ENCODE measurements at regions not wholly inside any gene's neighbourhood (a gene's known extent, or its start where the extent isn't known, plus 50 kb on each side); places are given as distances from the start of the nearest gene placed in this dataset.

DNA sequence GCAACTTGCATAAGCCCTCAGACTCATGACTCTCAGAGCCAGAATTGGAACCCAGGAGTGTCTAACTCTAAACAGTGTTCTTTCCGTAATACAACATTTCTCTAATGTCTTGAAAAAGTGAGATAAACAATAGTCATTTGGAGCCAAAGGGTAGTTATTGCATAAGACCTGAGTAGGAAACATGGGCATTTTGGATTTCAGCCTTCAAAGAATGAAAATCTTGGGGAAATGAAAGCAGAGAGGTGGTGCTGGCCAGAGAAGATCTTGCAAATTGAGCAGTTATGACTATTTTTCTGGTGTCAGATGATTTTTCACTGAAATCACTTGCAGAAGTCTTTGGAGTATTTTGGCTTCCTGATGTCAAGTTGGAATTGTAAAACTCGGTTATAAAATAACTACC lies 379.4 kb downstream of the DIPK2A start:
- H2AK5ac ChIP-seq (ENCODE audit: insufficient read length, low read length) = no peak overlapping the region
- H2BK5ac ChIP-seq (ENCODE audit: insufficient read length, low read length) = no peak overlapping the region
- no peak overlapping the region for H3K4me3 Mint-ChIP-seq
- H3K79me1 ChIP-seq (ENCODE audit: insufficient read depth, low read depth, low read length, poor library complexity, severe bottlenecking) = no peaks in the 10 kb centered on the region
- H3K9ac ChIP-seq (ENCODE audit: extremely low read depth, insufficient read length, low read length) = no peak overlapping the region
- no peaks in the 10 kb centered on the region for H3K4me1 ChIP-seq (ENCODE audit: insufficient read depth, low read length)
- H2BK15ac ChIP-seq (ENCODE audit: low read depth, low read length) = no peak overlapping the region
- no peak overlapping the region for H3K4me2 ChIP-seq (ENCODE audit: insufficient read depth, insufficient read length, low read length)
- no peak overlapping the region for H3K23ac ChIP-seq (ENCODE audit: insufficient read length, low read depth, low read length)
- no peaks in the 10 kb centered on the region for H3K23me2 ChIP-seq (ENCODE audit: insufficient read length, low read depth, low read length, poor library complexity, severe bottlenecking)
- H4K91ac ChIP-seq (ENCODE audit: insufficient read length, low read depth, low read length) = no peak overlapping the region
- no peak overlapping the region for H3T11ph ChIP-seq (ENCODE audit: low read length)
- H3K14ac ChIP-seq (ENCODE audit: insufficient read depth, low read length) = no peak overlapping the region
- H3K27ac ChIP-seq (ENCODE audit: insufficient read length, low read depth, low read length) = no peak overlapping the region
- H2BK20ac ChIP-seq (ENCODE audit: low read depth, low read length, poor library complexity, severe bottlenecking) = no peak overlapping the region
- H3K4me1 Mint-ChIP-seq = no peaks in the 10 kb centered on the region
- no peaks in the 10 kb centered on the region for H3K79me2 ChIP-seq (ENCODE audit: insufficient read depth, low read length)
- H2AFZ ChIP-seq (ENCODE audit: low read length) = no peak overlapping the region
- H3K36me3 Mint-ChIP-seq (ENCODE audit: insufficient read depth in 1 of 3, low read depth in 3 of 3) = no peaks in the 10 kb centered on the region
- no peaks in the 10 kb centered on the region for H3K9me3 Mint-ChIP-seq
- no peaks in the 10 kb centered on the region for H3K27me3 ChIP-seq (ENCODE audit: insufficient read depth, low read length)
- no peak overlapping the region for H4K8ac ChIP-seq (replicated peaks; ENCODE audit: insufficient read length, low read depth, low read length)
- H3K56ac ChIP-seq (ENCODE audit: insufficient read length, low read depth, low read length) = no peak overlapping the region
- TF ChIP-seq, protein P1, sequence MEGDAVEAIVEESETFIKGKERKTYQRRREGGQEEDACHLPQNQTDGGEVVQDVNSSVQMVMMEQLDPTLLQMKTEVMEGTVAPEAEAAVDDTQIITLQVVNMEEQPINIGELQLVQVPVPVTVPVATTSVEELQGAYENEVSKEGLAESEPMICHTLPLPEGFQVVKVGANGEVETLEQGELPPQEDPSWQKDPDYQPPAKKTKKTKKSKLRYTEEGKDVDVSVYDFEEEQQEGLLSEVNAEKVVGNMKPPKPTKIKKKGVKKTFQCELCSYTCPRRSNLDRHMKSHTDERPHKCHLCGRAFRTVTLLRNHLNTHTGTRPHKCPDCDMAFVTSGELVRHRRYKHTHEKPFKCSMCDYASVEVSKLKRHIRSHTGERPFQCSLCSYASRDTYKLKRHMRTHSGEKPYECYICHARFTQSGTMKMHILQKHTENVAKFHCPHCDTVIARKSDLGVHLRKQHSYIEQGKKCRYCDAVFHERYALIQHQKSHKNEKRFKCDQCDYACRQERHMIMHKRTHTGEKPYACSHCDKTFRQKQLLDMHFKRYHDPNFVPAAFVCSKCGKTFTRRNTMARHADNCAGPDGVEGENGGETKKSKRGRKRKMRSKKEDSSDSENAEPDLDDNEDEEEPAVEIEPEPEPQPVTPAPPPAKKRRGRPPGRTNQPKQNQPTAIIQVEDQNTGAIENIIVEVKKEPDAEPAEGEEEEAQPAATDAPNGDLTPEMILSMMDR (conservative IDR thresholded peaks at IDR 0.05) = no peak
- H3K18ac ChIP-seq (ENCODE audit: insufficient read length, low read depth, low read length) = no peak overlapping the region
- no peaks in the 10 kb centered on the region for H4K20me1 ChIP-seq (ENCODE audit: control insufficient read depth, insufficient read depth, insufficient read length)
- H3K27me3 Mint-ChIP-seq (ENCODE audit: low read depth) = no peaks in the 10 kb centered on the region
- H2BK12ac ChIP-seq (ENCODE audit: insufficient read length, low read depth, low read length) = no peak overlapping the region
- H2BK120ac ChIP-seq (ENCODE audit: low read depth, low read length, poor library complexity, severe bottlenecking) = no peak overlapping the region
- H3K9me3 ChIP-seq (ENCODE audit: control insufficient read depth, low read depth, low read length) = no peaks in the 10 kb centered on the region
- H4K5ac ChIP-seq (ENCODE audit: insufficient read length, low read depth, low read length) = no peak overlapping the region
- no CpG with 5 or more reads among the region's 2 CpGs for WGBS (ENCODE audit: extremely low coverage, insufficient read length, low lambda C conversion rate)
- no peak overlapping the region for H3K27ac Mint-ChIP-seq
- no peak overlapping the region for H3K4ac ChIP-seq (ENCODE audit: low read depth, low read length)
- DNase-seq = no peak

Data from H9 (cell line).